ENCODE measurements at regions not wholly inside any gene's neighbourhood (a gene's known extent, or its start where the extent isn't known, plus 50 kb on each side); places are given as distances from the start of the nearest gene placed in this dataset.

- no peak for TF ChIP-seq AKNA (CRISPR knock-in tag; IDR thresholded peaks at IDR 0.05; ENCODE audit: borderline replicate concordance)
- TF ChIP-seq, protein P1, sequence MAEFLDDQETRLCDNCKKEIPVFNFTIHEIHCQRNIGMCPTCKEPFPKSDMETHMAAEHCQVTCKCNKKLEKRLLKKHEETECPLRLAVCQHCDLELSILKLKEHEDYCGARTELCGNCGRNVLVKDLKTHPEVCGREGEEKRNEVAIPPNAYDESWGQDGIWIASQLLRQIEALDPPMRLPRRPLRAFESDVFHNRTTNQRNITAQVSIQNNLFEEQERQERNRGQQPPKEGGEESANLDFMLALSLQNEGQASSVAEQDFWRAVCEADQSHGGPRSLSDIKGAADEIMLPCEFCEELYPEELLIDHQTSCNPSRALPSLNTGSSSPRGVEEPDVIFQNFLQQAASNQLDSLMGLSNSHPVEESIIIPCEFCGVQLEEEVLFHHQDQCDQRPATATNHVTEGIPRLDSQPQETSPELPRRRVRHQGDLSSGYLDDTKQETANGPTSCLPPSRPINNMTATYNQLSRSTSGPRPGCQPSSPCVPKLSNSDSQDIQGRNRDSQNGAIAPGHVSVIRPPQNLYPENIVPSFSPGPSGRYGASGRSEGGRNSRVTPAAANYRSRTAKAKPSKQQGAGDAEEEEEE (CRISPR knock-in tag; IDR thresholded peaks at IDR 0.05; ENCODE audit: borderline replicate concordance): no peak
- TF ChIP-seq ARID2 (CRISPR knock-in tag; IDR thresholded peaks at IDR 0.05; ENCODE audit: borderline replicate concordance): no peak
These were observed 835.2 kb upstream of the PCDH10 start (continued) for GRCh38 chr4:132313852-132314251.

GRCh38 chr4:132316738-132317137 lies 832.4 kb upstream of the PCDH10 start:
- Histone ChIP-seq H4K20me1 (ENCODE audit: insufficient read depth, low read length) (no peaks in the 10 kb centered on the region), H3K27me3 (ENCODE audit: control insufficient read depth in 1 of 2, insufficient read depth in 2 of 2, low read length in 2 of 2) (no peaks in the 10 kb centered on the region), H3K9ac (ENCODE audit: insufficient read depth, low read depth, low read length) (no peak overlapping the region), H3K9me3 (ENCODE audit: low read length) (no peaks in the 10 kb centered on the region), H3K4me1 (ENCODE audit: insufficient read depth, low read length) (no peaks in the 10 kb centered on the region), H3K36me3 (replicated peaks in 1 of 2; ENCODE audit: control insufficient read depth in 1 of 2, insufficient read depth in 2 of 2, low read length in 2 of 2) (no peaks in the 10 kb centered on the region), H2AFZ (ENCODE audit: low read length) (no peak overlapping the region), H3K4me2 (ENCODE audit: low read depth, low read length) (no peak overlapping the region), H3K4me3 (replicated peaks in 1 of 3; ENCODE audit: insufficient read depth in 1 of 3, low read depth in 2 of 3, low read length in 3 of 3) (no peak overlapping the region), H3K79me2 (ENCODE audit: insufficient read depth, low read length) (no peaks in the 10 kb centered on the region), H3K27ac (ENCODE audit: extremely low read length, insufficient read depth, low read length) (no peak overlapping the region)
- WGBS (ENCODE audit: low lambda C conversion rate): 1% methylated on average over 2 of the region's 2 CpGs
- no TSS peak for BruUV-seq (replicated peaks)
- DNase-seq (ENCODE audit: low spot score) (no peak), ATAC-seq (no peak), FAIRE-seq (no peak)
- CTCF ChIA-PET (ENCODE audit: low intra/inter-chr PET ratio, low total read pairs): no interaction called here
- intact Hi-C loops (cut with micrococcal nuclease; ENCODE audit: unreplicated experiment): no loop called here
- POLR2A ChIA-PET: no interaction called here
- in situ Hi-C loops (cut with HindIII; ENCODE audit: extremely low pct_ligation_motif_present, low pct_unique_long_range_greater_than_20kb): no loop called here
- no peak for TF ChIP-seq CENPT (CRISPR knock-in tag; IDR thresholded peaks at IDR 0.05; ENCODE audit: low read depth)
- TF ChIP-seq HMGXB3 (CRISPR knock-in tag; IDR thresholded peaks at IDR 0.05; ENCODE audit: borderline replicate concordance): no peak
- no peak for TF ChIP-seq XBP1 (CRISPR knock-in tag; IDR thresholded peaks at IDR 0.05)
- TF ChIP-seq, protein P2, sequence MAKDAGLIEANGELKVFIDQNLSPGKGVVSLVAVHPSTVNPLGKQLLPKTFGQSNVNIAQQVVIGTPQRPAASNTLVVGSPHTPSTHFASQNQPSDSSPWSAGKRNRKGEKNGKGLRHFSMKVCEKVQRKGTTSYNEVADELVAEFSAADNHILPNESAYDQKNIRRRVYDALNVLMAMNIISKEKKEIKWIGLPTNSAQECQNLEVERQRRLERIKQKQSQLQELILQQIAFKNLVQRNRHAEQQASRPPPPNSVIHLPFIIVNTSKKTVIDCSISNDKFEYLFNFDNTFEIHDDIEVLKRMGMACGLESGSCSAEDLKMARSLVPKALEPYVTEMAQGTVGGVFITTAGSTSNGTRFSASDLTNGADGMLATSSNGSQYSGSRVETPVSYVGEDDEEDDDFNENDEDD (CRISPR knock-in tag; IDR thresholded peaks at IDR 0.05; ENCODE audit: borderline replicate concordance): no peak
- TF ChIP-seq ZNF7 (CRISPR knock-in tag; IDR thresholded peaks at IDR 0.05): no peak
- TF ChIP-seq ATF5 (CRISPR knock-in tag; IDR thresholded peaks at IDR 0.05; ENCODE audit: low read depth): no peak
- TF ChIP-seq ZNF562 (CRISPR knock-in tag; IDR thresholded peaks at IDR 0.05; ENCODE audit: borderline replicate concordance): no peak

Measured in HepG2 (cell line).